ENCODE measurements at regions not wholly inside any gene's neighbourhood (a gene's known extent, or its start where the extent isn't known, plus 50 kb on each side); places are given as distances from the start of the nearest gene placed in this dataset.
"Not testable (repeated sequence)": the region's sequence is repeated elsewhere in the genome, so short reads cannot be mapped to it uniquely, and the experiment has no call there.

GRCh38 chr3:82177774-82178173 lies 416.3 kb upstream of the GBE1 start:
- intact Hi-C loops (cut with DNase I) = no loop called here
- no peak for ATAC-seq
- no peak for DNase-seq (ENCODE audit: missing footprints)

GRCh38 chr3:82165266-82165665 lies 403.8 kb upstream of the GBE1 start:
- DNase-seq (ENCODE audit: missing footprints) (no peak), ATAC-seq (no peak)
- intact Hi-C loops (cut with DNase I) = no loop called here

GRCh38 chr3:82163907-82164520 lies 402.6 kb upstream of the GBE1 start:
- intact Hi-C loops (cut with DNase I) = no loop called here
- DNase-seq (ENCODE audit: missing footprints) (no peak), ATAC-seq (no peak)

- intact Hi-C loops (cut with DNase I) = no loop called here
- ATAC-seq (no peak), DNase-seq (ENCODE audit: missing footprints) (no peak)
These were observed 396.5 kb upstream of the GBE1 start for GRCh38 chr3:82157952-82158351.

GRCh38 chr3:82153892-82154291 lies 392.4 kb upstream of the GBE1 start:
- ATAC-seq; DNase-seq (ENCODE audit: missing footprints); intact Hi-C loops (cut with DNase I): not testable (repeated sequence)

- intact Hi-C loops (cut with DNase I) = no loop called here
- DNase-seq (ENCODE audit: missing footprints) (no peak), ATAC-seq (no peak)
These were observed 384.3 kb upstream of the GBE1 start for GRCh38 chr3:82145742-82146141.

GRCh38 chr3:82144811-82145210 lies 383.4 kb upstream of the GBE1 start:
- intact Hi-C loops (cut with DNase I) = no loop called here
- DNase-seq (ENCODE audit: missing footprints) (no peak), ATAC-seq (no peak)

- no peak for DNase-seq (ENCODE audit: missing footprints)
- intact Hi-C loops (cut with DNase I) = no loop called here
- ATAC-seq = no peak
These were observed 382.4 kb upstream of the GBE1 start for GRCh38 chr3:82143661-82144412.

- no peak for ATAC-seq
- intact Hi-C loops (cut with DNase I) = no loop called here
- DNase-seq (ENCODE audit: missing footprints) = no peak
These were observed 380.1 kb upstream of the GBE1 start for GRCh38 chr3:82141592-82141991.

GRCh38 chr3:82137861-82138260 lies 376.4 kb upstream of the GBE1 start:
- intact Hi-C loops (cut with DNase I) = loop anchor here (10.0 kb wide), 2 partner anchors 223 to 713 kb away; no protein-coding TSS in a partner anchor
- no peak for DNase-seq (ENCODE audit: missing footprints)
- no peak for ATAC-seq

- ATAC-seq = no peak
- intact Hi-C loops (cut with DNase I) = loop anchor here (10.0 kb wide), 2 partner anchors 222 to 712 kb away; no protein-coding TSS in a partner anchor
These were observed 375.6 kb upstream of the GBE1 start for GRCh38 chr3:82137050-82137449.

GRCh38 chr3:82133070-82133606 lies 371.7 kb upstream of the GBE1 start:
- intact Hi-C loops (cut with DNase I) = loop anchor here (5.0 to 10.0 kb wide), 3 partner anchors 218 to 708 kb away; no protein-coding TSS in a partner anchor
- peak; percentile 70 for DNase-seq (ENCODE audit: missing footprints)
- ATAC-seq = peak; percentile 65

More at GRCh38 chr3:82137050-82137449, 375.6 kb upstream of the GBE1 start:
- no peak for DNase-seq (ENCODE audit: missing footprints)

- no peak for ATAC-seq
- DNase-seq (ENCODE audit: missing footprints) = no peak
- intact Hi-C loops (cut with DNase I) = loop anchor here (5.0 to 10.0 kb wide), 3 partner anchors 218 to 708 kb away; no protein-coding TSS in a partner anchor
These were observed 371.0 kb upstream of the GBE1 start for GRCh38 chr3:82132210-82133069.

GRCh38 chr3:82130046-82130445 lies 368.6 kb upstream of the GBE1 start:
- ATAC-seq = peak; percentile 54
- DNase-seq (ENCODE audit: missing footprints) = no peak
- intact Hi-C loops (cut with DNase I) = loop anchor here (5.0 to 10.0 kb wide), 3 partner anchors 215 to 705 kb away; no protein-coding TSS in a partner anchor

GRCh38 chr3:82129221-82129801 lies 367.9 kb upstream of the GBE1 start:
- ATAC-seq (no peak), DNase-seq (ENCODE audit: missing footprints) (no peak)
- intact Hi-C loops (cut with DNase I) = no loop called here

- DNase-seq (ENCODE audit: missing footprints) = no peak
- no peak for ATAC-seq
- intact Hi-C loops (cut with DNase I) = no loop called here
These were observed 366.8 kb upstream of the GBE1 start for GRCh38 chr3:82128271-82128670.

- intact Hi-C loops (cut with DNase I) = no loop called here
- ATAC-seq = no peak
- DNase-seq (ENCODE audit: missing footprints) = no peak
These were observed 361.3 kb upstream of the GBE1 start for GRCh38 chr3:82122554-82123345.

GRCh38 chr3:82114589-82114988 lies 353.1 kb upstream of the GBE1 start:
- intact Hi-C loops (cut with DNase I) = no loop called here
- no peak for ATAC-seq
- no peak for DNase-seq (ENCODE audit: missing footprints)

Data from Right ventricle myocardium inferior (tissue), 1 donor.